GM21390 (cell line): ENCODE measurements at regions not wholly inside any gene's neighbourhood (a gene's known extent, or its start where the extent isn't known, plus 50 kb on each side); places are given as distances from the start of the nearest gene placed in this dataset.

ENCODE experiments used
- ATAC-seq: cut with Tn5 transposase; IDR thresholded peaks from one replicate; pipeline ENCODE4 v1.9.1; 2021; ENCODE audit not compliant: unreplicated experiment

GRCh38 chr20:63072991-63073737 lies 66.4 kb upstream of the BHLHE23 start:
- ATAC-seq, result no peak

- ATAC-seq, result no peak
Measured at GRCh38 chr20:63072231-63072791, 65.5 kb upstream of the BHLHE23 start.

GRCh38 chr20:63071541-63072181 lies 64.9 kb upstream of the BHLHE23 start:
- ATAC-seq, result no peak

- ATAC-seq, result no peak
Measured at GRCh38 chr20:63070771-63071540, 64.2 kb upstream of the BHLHE23 start.

- no peak for ATAC-seq
Measured at GRCh38 chr20:63070301-63070625, 63.5 kb upstream of the BHLHE23 start.

GRCh38 chr20:63068711-63069367 lies 62.1 kb upstream of the BHLHE23 start:
- ATAC-seq, result no peak

GRCh38 chr20:63067721-63068560 lies 61.2 kb upstream of the BHLHE23 start:
- ATAC-seq, result no peak

GRCh38 chr20:63067266-63067635 lies 60.5 kb upstream of the BHLHE23 start:
- no peak for ATAC-seq

GRCh38 chr20:63066506-63067265 lies 59.9 kb upstream of the BHLHE23 start:
- ATAC-seq, result no peak

- ATAC-seq, result no peak
Measured at GRCh38 chr20:63065911-63066310, 59.1 kb upstream of the BHLHE23 start.

GRCh38 chr20:63064745-63065711 lies 58.3 kb upstream of the BHLHE23 start:
- no peak for ATAC-seq

GRCh38 chr20:63064310-63064709 lies 57.5 kb upstream of the BHLHE23 start:
- no peak for ATAC-seq

- ATAC-seq, result no peak
Measured at GRCh38 chr20:63062188-63063140, 55.7 kb upstream of the BHLHE23 start.

GRCh38 chr20:63061771-63062100 lies 55.0 kb upstream of the BHLHE23 start:
- ATAC-seq, result no peak

- ATAC-seq, result no peak
Measured at GRCh38 chr20:63061051-63061770, 54.4 kb upstream of the BHLHE23 start.

- ATAC-seq, result no peak
Measured at GRCh38 chr20:63060057-63060991, 53.6 kb upstream of the BHLHE23 start.
